Neural cell (in vitro differentiated cells): ENCODE measurements at regions not wholly inside any gene's neighbourhood (a gene's known extent, or its start where the extent isn't known, plus 50 kb on each side); places are given as distances from the start of the nearest gene placed in this dataset.
"Not testable (repeated sequence)": the region's sequence is repeated elsewhere in the genome, so short reads cannot be mapped to it uniquely, and the experiment has no call there.

Source experiments
- H2AFZ ChIP-seq: fragments of 200-600, 300-800 bp; sonication (generic), shearing (Covaris generic); 2 replicates; pipeline ENCODE4 v1.6.0; 2014; ENCODE audit warnings: low read depth, mild to moderate bottlenecking, antibody characterized with exemption, low read length, moderate library complexity
- H3F3A ChIP-seq: fragments of 200-600 bp; shearing (Covaris generic); 2 replicates; pipeline ENCODE4 v1.6.1; 2016; ENCODE audit warnings: mild to moderate bottlenecking, moderate library complexity, mixed read lengths, antibody characterized with exemption, low read length; ENCODE audit not compliant: insufficient read depth, poor library complexity, severe bottlenecking
- H3K27ac ChIP-seq: fragments of 200-600, 300-800 bp; sonication (generic), shearing (Covaris generic); 2 replicates; pipeline ENCODE4 v1.5.1; 2014; ENCODE audit warnings: mild to moderate bottlenecking, low read length, moderate library complexity
- H3K27me3 ChIP-seq: fragments of 300-800, 200-600 bp; sonication (generic), shearing (Covaris generic); 2 replicates; pipeline ENCODE4 v1.6.0; 2014; ENCODE audit warnings: mild to moderate bottlenecking, low read depth, low read length, moderate library complexity; ENCODE audit not compliant: insufficient read depth
- H3K36me3 ChIP-seq: fragments of 300-800, 200-600 bp; sonication (generic), shearing (Covaris generic); 2 replicates; pipeline ENCODE4 v1.5.1; 2014; ENCODE audit warnings: mild to moderate bottlenecking, antibody characterized with exemption, low read length, moderate library complexity; ENCODE audit not compliant: insufficient read depth
- H3K4me2 ChIP-seq: fragments of 300-800, 200-600 bp; sonication (generic), shearing (Covaris generic); 2 replicates; pipeline ENCODE4 v1.6.0; 2014; ENCODE audit warnings: mild to moderate bottlenecking, low read length
- H3K4me3 ChIP-seq: fragments of 300-800, 200-600 bp; sonication (generic), shearing (Covaris generic); 2 replicates; pipeline ENCODE4 v1.5.1; 2014; ENCODE audit warnings: mild to moderate bottlenecking, low read length, moderate library complexity
- H3K79me2 ChIP-seq: fragments of 200-600 bp; shearing (Covaris generic); replicated peaks from 2 replicates; pipeline ENCODE4 v1.6.0; 2014; ENCODE audit warnings: mild to moderate bottlenecking, low read length, moderate library complexity; ENCODE audit not compliant: insufficient read depth
- H3K9ac ChIP-seq: fragments of 300-800, 200-600 bp; sonication (generic), shearing (Covaris generic); 2 replicates; pipeline ENCODE4 v1.6.1; 2016; ENCODE audit warnings: mild to moderate bottlenecking, low read length, mixed read lengths
- H3K9me2 ChIP-seq: fragments of 200-600 bp; shearing (Covaris generic); 2 replicates; pipeline ENCODE4 v1.6.1; 2016; ENCODE audit warnings: mild to moderate bottlenecking, low read length, mixed read lengths; ENCODE audit not compliant: insufficient read depth
- H3K9me3 ChIP-seq: fragments of 200-600, 300-800 bp; sonication (generic), shearing (Covaris generic); 2 replicates; pipeline ENCODE4 v1.6.1; 2016; ENCODE audit warnings: mild to moderate bottlenecking, mixed run types, low read length, moderate library complexity, mixed read lengths
- H4K20me1 ChIP-seq: fragments of 200-600 bp; shearing (Covaris generic); 2 replicates; pipeline ENCODE4 v1.6.1; 2016; ENCODE audit warnings: mild to moderate bottlenecking, mixed run types; ENCODE audit not compliant: insufficient read depth
- CTCF ChIP-seq: fragments of 450-650 bp; IDR thresholded peaks from 2 replicates; pipeline ENCODE4 v1.5.1; 2014; ENCODE audit warnings: antibody characterized with exemption, mild to moderate bottlenecking, moderate library complexity; ENCODE audit not compliant: poor library complexity, severe bottlenecking
- EP300 ChIP-seq: fragments of 450-650 bp; conservative IDR thresholded peaks from 2 replicates; pipeline ENCODE4 v1.6.1; 2014; ENCODE audit warnings: antibody characterized with exemption, mild to moderate bottlenecking, moderate library complexity; ENCODE audit not compliant: poor library complexity, severe bottlenecking
- EZH2 ChIP-seq: fragments of 200-600, 300-800 bp; shearing (Covaris generic), sonication (generic); IDR thresholded peaks from 2 replicates; pipeline ENCODE4 v1.6.1; 2014; ENCODE audit warnings: antibody characterized with exemption, low read length, borderline replicate concordance, mild to moderate bottlenecking; ENCODE audit not compliant: insufficient read depth, poor library complexity, severe bottlenecking
- MXI1 ChIP-seq: fragments of 450-650 bp; conservative IDR thresholded peaks from 2 replicates; pipeline ENCODE4 v1.6.1; 2014; ENCODE audit warnings: antibody characterized with exemption, mild to moderate bottlenecking; ENCODE audit not compliant: poor library complexity, severe bottlenecking
- POLR2AphosphoS5 ChIP-seq: IDR thresholded peaks from 2 replicates; pipeline ENCODE4 v1.6.1; 2012
- RAD21 ChIP-seq: fragments of 450-650 bp; conservative IDR thresholded peaks from 2 replicates; pipeline ENCODE4 v1.6.1; 2014; ENCODE audit warnings: antibody characterized with exemption, mild to moderate bottlenecking, moderate library complexity
- REST ChIP-seq: IDR thresholded peaks from 2 replicates; pipeline ENCODE4 v1.6.1; 2012; ENCODE audit warnings: borderline replicate concordance
- SMC3 ChIP-seq: fragments of 450-650 bp; conservative IDR thresholded peaks from 2 replicates; pipeline ENCODE4 v1.6.1; 2014; ENCODE audit warnings: antibody characterized with exemption, mild to moderate bottlenecking, moderate library complexity; ENCODE audit not compliant: poor library complexity
- TAF1 ChIP-seq: IDR thresholded peaks from 2 replicates; pipeline ENCODE4 v1.6.1; 2012; ENCODE audit warnings: low read depth

GRCh38 chr3:171924864-171925263 is 81.7 kb downstream of the TMEM212 start:
- H3K9me3 ChIP-seq, H2AFZ ChIP-seq, H3K36me3 ChIP-seq, H3K79me2 ChIP-seq, H3K9me2 ChIP-seq, H3K4me2 ChIP-seq, H3K9ac ChIP-seq, H3F3A ChIP-seq, H3K4me3 ChIP-seq, H3K27ac ChIP-seq, H4K20me1 ChIP-seq, H3K27me3 ChIP-seq: not testable (repeated sequence)

- H3F3A ChIP-seq, result no peaks in the 10 kb centered on the region
- H3K9me3 ChIP-seq, result no peaks in the 10 kb centered on the region
- H3K27ac ChIP-seq, result no peak overlapping the region
- H3K27me3 ChIP-seq, result no peaks in the 10 kb centered on the region
- no peak overlapping the region for H3K9ac ChIP-seq
- no peaks in the 10 kb centered on the region for H3K36me3 ChIP-seq
- no peaks in the 10 kb centered on the region for H3K79me2 ChIP-seq
- H3K4me3 ChIP-seq, result no peak overlapping the region
- no peak overlapping the region for H3K4me2 ChIP-seq
- no peaks in the 10 kb centered on the region for H4K20me1 ChIP-seq
- TF ChIP-seq REST (no peak), EP300 (no peak), SMC3 (no peak), POLR2AphosphoS5 (no peak), MXI1 (no peak), CTCF (no peak), TAF1 (no peak), RAD21 (no peak), EZH2 (no peak)
- H2AFZ ChIP-seq, result no peak overlapping the region
- H3K9me2 ChIP-seq, result no peaks in the 10 kb centered on the region
Observed at GRCh38 chr3:171932153-171932611, 89.0 kb downstream of the TMEM212 start.

GRCh38 chr3:171933441-171933840 is 90.3 kb downstream of the TMEM212 start:
- no peak overlapping the region for H3K9ac ChIP-seq
- no peak overlapping the region for H3K27ac ChIP-seq
- no peaks in the 10 kb centered on the region for H3K36me3 ChIP-seq
- no peaks in the 10 kb centered on the region for H3K27me3 ChIP-seq
- no peaks in the 10 kb centered on the region for H3K79me2 ChIP-seq
- H4K20me1 ChIP-seq, result no peaks in the 10 kb centered on the region
- no peaks in the 10 kb centered on the region for H3K9me2 ChIP-seq
- H3K4me2 ChIP-seq, result no peak overlapping the region
- no peak overlapping the region for H3K4me3 ChIP-seq
- H3F3A ChIP-seq, result no peaks in the 10 kb centered on the region
- TF ChIP-seq RAD21, result no peak
- no peak for TF ChIP-seq EP300
- no peak for TF ChIP-seq POLR2AphosphoS5
- no peak for TF ChIP-seq CTCF
- TF ChIP-seq REST, result no peak
- no peak for TF ChIP-seq MXI1
- no peak for TF ChIP-seq TAF1
- TF ChIP-seq EZH2, result no peak
- no peak for TF ChIP-seq SMC3
- no peaks in the 10 kb centered on the region for H3K9me3 ChIP-seq
- H2AFZ ChIP-seq, result no peak overlapping the region
